ENCODE measurements at regions not wholly inside any gene's neighbourhood (a gene's known extent, or its start where the extent isn't known, plus 50 kb on each side); places are given as distances from the start of the nearest gene placed in this dataset.

GRCh38 chr7:16978358-16979244 lies 96.8 kb upstream of the AGR3 start:
- DNase-seq (ENCODE audit: low read depth, low spot score): peak; percentile 3

GRCh38 chr7:16980539-16980938 lies 98.8 kb upstream of the AGR3 start:
- DNase-seq (ENCODE audit: low read depth, low spot score): no peak

GRCh38 chr7:16982640-16983350 lies 101.0 kb upstream of the AGR3 start:
- DNase-seq (ENCODE audit: low read depth, low spot score): no peak

GRCh38 chr7:16984375-16984774 lies 102.6 kb upstream of the AGR3 start:
- DNase-seq (ENCODE audit: low read depth, low spot score): no peak

GRCh38 chr7:16985621-16986020 lies 103.8 kb upstream of the AGR3 start:
- DNase-seq (ENCODE audit: low read depth, low spot score): no peak

GRCh38 chr7:16986755-16987154 lies 105.0 kb upstream of the AGR3 start:
- DNase-seq (ENCODE audit: low read depth, low spot score): no peak

- DNase-seq (ENCODE audit: low read depth, low spot score): no peak
Observed at GRCh38 chr7:16989811-16990413, 108.1 kb upstream of the AGR3 start.

GRCh38 chr7:16991551-16991950 lies 109.8 kb upstream of the AGR3 start:
- DNase-seq (ENCODE audit: low read depth, low spot score): no peak

GRCh38 chr7:16993543-16993942 lies 111.8 kb upstream of the AGR3 start:
- no peak for DNase-seq (ENCODE audit: low read depth, low spot score)

- DNase-seq (ENCODE audit: low read depth, low spot score): no peak
Observed at GRCh38 chr7:16998481-16999051, 116.8 kb upstream of the AGR3 start.

GRCh38 chr7:16999541-17000267 lies 117.9 kb upstream of the AGR3 start:
- DNase-seq (ENCODE audit: low read depth, low spot score): no peak

GRCh38 chr7:17005271-17005670 lies 123.5 kb upstream of the AGR3 start:
- no peak for DNase-seq (ENCODE audit: low read depth, low spot score)

GRCh38 chr7:17007841-17008240 lies 126.1 kb upstream of the AGR3 start:
- DNase-seq (ENCODE audit: low read depth, low spot score): no peak

GRCh38 chr7:17009007-17009719 lies 127.4 kb upstream of the AGR3 start:
- DNase-seq (ENCODE audit: low read depth, low spot score): no peak

GRCh38 chr7:17009933-17010332 lies 128.2 kb upstream of the AGR3 start:
- no peak for DNase-seq (ENCODE audit: low read depth, low spot score)

- DNase-seq (ENCODE audit: low read depth, low spot score): no peak
Observed at GRCh38 chr7:17010637-17011300, 129.0 kb upstream of the AGR3 start.

- no peak for DNase-seq (ENCODE audit: low read depth, low spot score)
Observed at GRCh38 chr7:17013204-17013603, 131.4 kb upstream of the AGR3 start.

GRCh38 chr7:17014686-17015085 lies 132.9 kb upstream of the AGR3 start:
- DNase-seq (ENCODE audit: low read depth, low spot score): no peak

- no peak for DNase-seq (ENCODE audit: low read depth, low spot score)
Observed at GRCh38 chr7:17015598-17016031, 133.8 kb upstream of the AGR3 start.

GRCh38 chr7:17016402-17017010 lies 134.7 kb upstream of the AGR3 start:
- no peak for DNase-seq (ENCODE audit: low read depth, low spot score)
